ENCODE measurements at regions not wholly inside any gene's neighbourhood (a gene's known extent, or its start where the extent isn't known, plus 50 kb on each side); places are given as distances from the start of the nearest gene placed in this dataset.

GRCh38 chr11:80048513-80048912 lies 607.7 kb upstream of the TENM4 start:
- no peaks in the 10 kb centered on the region for H3K27me3 Mint-ChIP-seq
- no peaks in the 10 kb centered on the region for H3K36me3 Mint-ChIP-seq
- H3K9me3 Mint-ChIP-seq (ENCODE audit: low read depth): no peaks in the 10 kb centered on the region
- no peaks in the 10 kb centered on the region for H3K4me1 Mint-ChIP-seq (ENCODE audit: low read depth)
- H3K4me3 Mint-ChIP-seq: no peak overlapping the region
- H3K27ac Mint-ChIP-seq: no peak overlapping the region

GRCh38 chr11:80041136-80042000 lies 600.5 kb upstream of the TENM4 start:
- H3K4me3 Mint-ChIP-seq: no peak overlapping the region
- no peaks in the 10 kb centered on the region for H3K4me1 Mint-ChIP-seq (ENCODE audit: low read depth)
- peaks cover 3% of the 10 kb centered on the region for H3K9me3 Mint-ChIP-seq (ENCODE audit: low read depth)
- no peaks in the 10 kb centered on the region for H3K36me3 Mint-ChIP-seq
- H3K27ac Mint-ChIP-seq: no peak overlapping the region
- H3K27me3 Mint-ChIP-seq: no peaks in the 10 kb centered on the region

DNA sequence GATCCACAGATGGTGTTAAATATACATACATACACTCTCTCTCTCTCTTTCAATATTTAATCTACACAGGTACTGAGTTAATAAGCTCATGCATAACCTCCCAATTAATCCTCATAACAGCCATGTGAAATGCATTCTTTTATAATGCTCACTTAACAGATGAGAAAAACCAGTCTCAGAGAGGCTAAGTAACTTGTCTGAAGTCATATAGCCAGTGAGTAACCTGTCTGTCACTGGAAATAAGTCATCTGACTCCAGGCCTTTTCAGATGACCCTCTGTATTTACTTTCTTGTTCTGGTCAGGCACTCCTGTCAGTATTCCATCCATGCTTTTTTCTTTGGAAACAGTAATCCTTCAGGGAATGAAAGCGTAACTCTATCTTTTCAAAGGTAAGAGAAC lies 594.0 kb upstream of the TENM4 start:
- Mint-ChIP-seq H3K27me3 (no peaks in the 10 kb centered on the region), H3K27ac (no peak overlapping the region), H3K36me3 (no peaks in the 10 kb centered on the region), H3K4me1 (ENCODE audit: low read depth) (no peaks in the 10 kb centered on the region), H3K4me3 (no peak overlapping the region), H3K9me3 (ENCODE audit: low read depth) (peaks cover 3% of the 10 kb centered on the region)

GRCh38 chr11:80031014-80031600 lies 590.3 kb upstream of the TENM4 start:
- Mint-ChIP-seq H3K36me3 (no peaks in the 10 kb centered on the region), H3K4me1 (ENCODE audit: low read depth) (no peaks in the 10 kb centered on the region), H3K27ac (no peak overlapping the region), H3K4me3 (no peak overlapping the region), H3K9me3 (ENCODE audit: low read depth) (no peaks in the 10 kb centered on the region), H3K27me3 (no peaks in the 10 kb centered on the region)

GRCh38 chr11:80028998-80029397 lies 588.2 kb upstream of the TENM4 start:
- Mint-ChIP-seq H3K27ac (no peak overlapping the region), H3K4me1 (ENCODE audit: low read depth) (no peaks in the 10 kb centered on the region)

DNA sequence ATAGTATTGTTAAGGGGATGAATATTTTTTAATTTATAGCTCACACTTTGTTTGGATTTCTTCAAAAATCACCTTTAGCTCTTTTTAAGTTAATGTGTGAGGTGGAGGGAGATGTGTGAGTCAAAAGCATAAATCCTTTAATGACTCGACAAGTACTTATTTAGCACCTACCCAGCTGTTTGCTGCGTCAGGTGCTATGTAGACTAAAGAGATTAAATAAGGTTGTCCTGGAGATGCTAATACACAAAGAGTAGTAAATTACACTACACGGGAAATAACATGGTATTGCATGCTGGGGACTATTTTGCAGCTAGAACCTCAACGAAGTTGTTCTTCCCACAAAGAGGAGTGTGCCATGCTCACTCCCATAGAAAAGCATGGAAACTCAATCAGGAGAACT lies 583.3 kb upstream of the TENM4 start:
- peaks cover 10% of the 10 kb centered on the region for H3K9me3 Mint-ChIP-seq (ENCODE audit: low read depth)
- no peaks in the 10 kb centered on the region for H3K4me1 Mint-ChIP-seq (ENCODE audit: low read depth)
- H3K4me3 Mint-ChIP-seq: no peak overlapping the region
- no peaks in the 10 kb centered on the region for H3K36me3 Mint-ChIP-seq
- H3K27ac Mint-ChIP-seq: no peak overlapping the region
- no peaks in the 10 kb centered on the region for H3K27me3 Mint-ChIP-seq

More at GRCh38 chr11:80028998-80029397, 588.2 kb upstream of the TENM4 start:
- peaks cover 6% of the 10 kb centered on the region for H3K9me3 Mint-ChIP-seq (ENCODE audit: low read depth)
- no peaks in the 10 kb centered on the region for H3K27me3 Mint-ChIP-seq
- H3K4me3 Mint-ChIP-seq: no peak overlapping the region
- H3K36me3 Mint-ChIP-seq: no peaks in the 10 kb centered on the region

DNA sequence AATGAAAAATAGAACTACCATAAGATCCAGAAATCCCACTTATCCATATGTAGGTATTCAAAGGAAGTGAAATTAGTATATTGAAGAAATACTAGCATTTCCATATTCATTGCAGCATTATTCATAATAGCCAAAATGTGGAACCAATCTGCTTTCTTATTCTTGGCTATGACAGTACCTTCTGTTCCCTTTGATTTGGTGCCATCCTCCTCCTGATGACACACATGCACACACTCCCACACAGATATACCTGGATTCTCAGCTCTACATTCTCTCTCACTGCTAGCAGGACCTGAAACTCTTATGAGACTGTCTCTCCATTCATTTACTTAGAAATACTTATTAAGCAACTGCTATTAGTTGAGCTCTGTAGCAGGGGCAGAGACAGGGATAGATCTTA lies 582.6 kb upstream of the TENM4 start:
- H3K4me3 Mint-ChIP-seq: no peak overlapping the region
- H3K4me1 Mint-ChIP-seq (ENCODE audit: low read depth): no peaks in the 10 kb centered on the region
- H3K27ac Mint-ChIP-seq: no peak overlapping the region
- no peaks in the 10 kb centered on the region for H3K36me3 Mint-ChIP-seq
- H3K27me3 Mint-ChIP-seq: no peaks in the 10 kb centered on the region
- H3K9me3 Mint-ChIP-seq (ENCODE audit: low read depth): peaks cover 10% of the 10 kb centered on the region

GRCh38 chr11:80010536-80010935 lies 569.7 kb upstream of the TENM4 start:
- H3K4me3 Mint-ChIP-seq: no peak overlapping the region
- H3K27me3 Mint-ChIP-seq: no peaks in the 10 kb centered on the region
- H3K36me3 Mint-ChIP-seq: no peaks in the 10 kb centered on the region
- H3K9me3 Mint-ChIP-seq (ENCODE audit: low read depth): peaks cover 4% of the 10 kb centered on the region
- no peaks in the 10 kb centered on the region for H3K4me1 Mint-ChIP-seq (ENCODE audit: low read depth)
- no peak overlapping the region for H3K27ac Mint-ChIP-seq

- H3K4me3 Mint-ChIP-seq: no peak overlapping the region
- H3K4me1 Mint-ChIP-seq (ENCODE audit: low read depth): no peaks in the 10 kb centered on the region
Measured at GRCh38 chr11:80009081-80009480, 568.3 kb upstream of the TENM4 start.

DNA sequence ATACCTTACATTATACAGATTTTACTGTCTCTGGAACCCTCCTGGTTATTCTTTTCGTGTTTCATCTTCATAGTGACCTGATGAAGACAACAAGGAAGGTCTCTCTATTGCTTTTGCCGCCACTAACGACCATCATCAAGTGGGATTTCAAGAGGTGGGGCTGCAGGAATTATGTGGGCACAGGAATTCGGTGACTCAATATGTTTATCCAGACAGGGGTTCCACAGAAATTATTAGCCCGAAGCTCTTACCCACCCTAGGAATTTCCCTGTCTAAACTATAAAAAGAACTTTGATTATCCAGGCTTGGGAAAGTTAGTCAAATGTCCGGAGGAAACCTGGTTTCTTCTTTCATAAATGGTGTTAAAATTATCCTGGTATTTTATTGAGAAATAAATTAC lies 566.8 kb upstream of the TENM4 start:
- H3K36me3 Mint-ChIP-seq: no peaks in the 10 kb centered on the region
- H3K4me1 Mint-ChIP-seq (ENCODE audit: low read depth): no peaks in the 10 kb centered on the region
- peaks cover 7% of the 10 kb centered on the region for H3K9me3 Mint-ChIP-seq (ENCODE audit: low read depth)
- H3K27ac Mint-ChIP-seq: no peak overlapping the region
- no peak overlapping the region for H3K4me3 Mint-ChIP-seq
- no peaks in the 10 kb centered on the region for H3K27me3 Mint-ChIP-seq

More at GRCh38 chr11:80009081-80009480, 568.3 kb upstream of the TENM4 start:
- Mint-ChIP-seq H3K9me3 (ENCODE audit: low read depth) (peaks cover 7% of the 10 kb centered on the region), H3K27me3 (no peaks in the 10 kb centered on the region), H3K27ac (no peak overlapping the region), H3K36me3 (no peaks in the 10 kb centered on the region)

GRCh38 chr11:79990141-79990540 lies 549.3 kb upstream of the TENM4 start:
- Mint-ChIP-seq H3K36me3 (no peaks in the 10 kb centered on the region), H3K27ac (no peak overlapping the region), H3K9me3 (ENCODE audit: low read depth) (peaks cover 10% of the 10 kb centered on the region), H3K27me3 (no peaks in the 10 kb centered on the region), H3K4me3 (no peak overlapping the region), H3K4me1 (ENCODE audit: low read depth) (no peaks in the 10 kb centered on the region)

DNA sequence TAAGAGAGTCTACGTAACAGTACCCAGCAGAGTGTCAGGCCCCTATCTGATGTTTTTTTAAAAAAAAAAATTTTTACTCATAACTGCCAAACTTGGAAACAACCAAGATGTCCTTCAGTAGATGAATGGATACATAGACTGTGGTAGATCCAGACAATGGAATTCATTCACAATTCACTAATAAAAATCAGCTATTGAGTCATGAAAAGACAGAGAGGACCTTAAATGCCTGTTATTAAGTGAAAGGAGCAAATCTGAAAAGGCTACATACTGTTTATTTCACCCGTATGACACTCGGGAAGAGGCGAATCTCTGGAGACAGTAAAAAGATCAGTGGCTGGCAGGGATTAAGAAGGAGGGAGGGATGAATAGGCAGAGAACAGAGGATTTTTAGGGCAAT lies 541.4 kb upstream of the TENM4 start:
- Mint-ChIP-seq H3K27me3 (no peaks in the 10 kb centered on the region), H3K27ac (no peak overlapping the region), H3K9me3 (ENCODE audit: low read depth) (peaks cover 14% of the 10 kb centered on the region), H3K4me3 (no peak overlapping the region), H3K4me1 (ENCODE audit: low read depth) (no peaks in the 10 kb centered on the region), H3K36me3 (no peaks in the 10 kb centered on the region)

GRCh38 chr11:79980916-79981315 lies 540.1 kb upstream of the TENM4 start:
- H3K27me3 Mint-ChIP-seq: no peaks in the 10 kb centered on the region
- H3K36me3 Mint-ChIP-seq: no peaks in the 10 kb centered on the region
- H3K9me3 Mint-ChIP-seq (ENCODE audit: low read depth): peaks cover 14% of the 10 kb centered on the region
- H3K4me1 Mint-ChIP-seq (ENCODE audit: low read depth): no peaks in the 10 kb centered on the region
- no peak overlapping the region for H3K27ac Mint-ChIP-seq
- no peak overlapping the region for H3K4me3 Mint-ChIP-seq

DNA sequence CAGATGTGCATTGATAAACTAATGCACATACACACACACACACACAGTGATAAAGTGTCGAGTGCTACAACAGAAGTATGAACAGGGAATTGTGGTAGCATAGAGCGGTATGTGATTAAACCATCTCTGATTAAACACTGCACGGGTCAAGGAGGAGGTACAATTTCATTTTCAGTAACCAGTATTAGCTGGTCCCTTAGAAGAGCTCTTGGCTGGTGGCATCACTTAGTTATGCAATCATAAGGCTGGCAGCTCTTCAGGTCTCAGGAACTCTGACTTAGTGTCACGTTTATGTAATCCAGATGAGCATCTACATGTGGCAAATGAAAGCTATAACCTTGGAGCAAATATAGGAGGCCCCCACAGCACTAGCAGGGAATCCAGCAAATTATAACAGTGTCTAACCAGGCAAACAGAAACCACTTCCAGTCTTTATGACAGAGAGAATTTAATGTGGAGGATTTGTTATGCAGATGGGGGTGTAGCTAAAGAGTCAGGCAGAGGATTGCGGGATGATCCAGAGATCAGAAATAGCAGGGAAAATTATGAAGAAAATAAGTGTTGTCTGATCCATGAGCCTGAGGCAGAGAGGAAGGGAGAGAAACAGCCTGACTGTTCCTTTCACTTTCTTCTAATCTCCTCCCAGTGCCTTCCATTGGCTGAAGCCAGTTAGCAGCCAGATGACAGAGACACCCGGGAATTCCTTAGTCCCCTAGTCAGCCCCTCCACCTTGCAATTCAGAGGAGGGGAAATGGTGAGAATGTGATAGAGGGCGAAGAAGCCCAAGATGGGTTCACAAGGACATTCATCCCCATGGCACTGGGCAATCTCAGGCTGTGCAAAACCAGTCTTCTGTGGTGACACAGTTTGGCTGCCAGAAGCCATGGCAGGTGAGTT lies 533.1 kb upstream of the TENM4 start:
- no peak overlapping the region for H3K27ac Mint-ChIP-seq
- H3K4me1 Mint-ChIP-seq (ENCODE audit: low read depth): no peaks in the 10 kb centered on the region
- H3K9me3 Mint-ChIP-seq (ENCODE audit: low read depth): peaks cover 9% of the 10 kb centered on the region
- H3K36me3 Mint-ChIP-seq: no peaks in the 10 kb centered on the region
- no peaks in the 10 kb centered on the region for H3K27me3 Mint-ChIP-seq
- H3K4me3 Mint-ChIP-seq: no peak overlapping the region

- no peak overlapping the region for H3K27ac Mint-ChIP-seq
- no peaks in the 10 kb centered on the region for H3K36me3 Mint-ChIP-seq
- no peaks in the 10 kb centered on the region for H3K4me1 Mint-ChIP-seq (ENCODE audit: low read depth)
- no peaks in the 10 kb centered on the region for H3K27me3 Mint-ChIP-seq
- no peak overlapping the region for H3K4me3 Mint-ChIP-seq
- H3K9me3 Mint-ChIP-seq (ENCODE audit: low read depth): peaks cover 4% of the 10 kb centered on the region
Measured at GRCh38 chr11:79971255-79971654, 530.4 kb upstream of the TENM4 start.
